ENCODE measurements at regions not wholly inside any gene's neighbourhood (a gene's known extent, or its start where the extent isn't known, plus 50 kb on each side); places are given as distances from the start of the nearest gene placed in this dataset.

- Histone ChIP-seq H3K36me3 (ENCODE audit: control insufficient read depth in 2 of 2, insufficient read depth in 2 of 2, low read length in 1 of 2) (no peaks in the 10 kb centered on the region), H3K4me3 (ENCODE audit: low read length in 2 of 2) (no peak overlapping the region), H3K27me3 (ENCODE audit: control insufficient read depth in 2 of 2, insufficient read depth in 1 of 2, low read length in 1 of 2) (no peaks in the 10 kb centered on the region), H3K4me1 (ENCODE audit: control insufficient read depth in 2 of 2, insufficient read depth in 2 of 2, low read length in 2 of 2) (no peaks in the 10 kb centered on the region), H3K9me3 (ENCODE audit: control insufficient read depth in 2 of 2, insufficient read depth in 1 of 2, low read length in 1 of 2) (no peaks in the 10 kb centered on the region), H3K27ac (ENCODE audit: low read depth in 1 of 2, low read length in 1 of 2) (no peak overlapping the region)
- 90% methylated on average over 3 of the region's 3 CpGs for WGBS
- DNase-seq (ENCODE audit: low read depth in 6 of 9, low spot score in 9 of 9), result no peak
These were observed 297.8 kb downstream of the FOXG1 start for GRCh38 chr14:29064305-29064900.

DNA sequence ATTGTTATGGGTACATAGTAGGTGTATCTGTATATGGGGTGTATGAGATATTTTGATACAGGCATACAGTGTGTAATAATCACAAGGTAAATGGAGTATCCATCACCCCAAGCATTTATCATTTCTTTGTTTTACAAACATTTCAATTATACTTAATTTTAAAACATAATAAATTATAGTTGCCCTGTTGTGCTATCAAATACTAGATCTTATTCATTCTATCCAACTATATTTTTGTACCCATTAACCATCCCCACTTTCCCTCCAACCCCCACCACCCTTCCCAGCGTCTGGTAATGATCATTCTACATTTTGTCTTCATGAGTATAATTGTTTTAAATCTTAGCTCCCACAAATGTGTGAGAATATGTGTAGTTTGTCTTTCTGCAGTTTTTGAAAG, 302.6 kb downstream of the FOXG1 start:
- Histone ChIP-seq H3K27ac (ENCODE audit: low read depth in 1 of 2, low read length in 1 of 2) (no peak overlapping the region), H3K9me3 (ENCODE audit: control insufficient read depth in 2 of 2, insufficient read depth in 1 of 2, low read length in 1 of 2) (no peaks in the 10 kb centered on the region), H3K4me3 (ENCODE audit: low read length in 2 of 2) (no peak overlapping the region), H3K36me3 (ENCODE audit: control insufficient read depth in 2 of 2, insufficient read depth in 2 of 2, low read length in 1 of 2) (no peaks in the 10 kb centered on the region), H3K27me3 (ENCODE audit: control insufficient read depth in 2 of 2, insufficient read depth in 1 of 2, low read length in 1 of 2) (no peaks in the 10 kb centered on the region), H3K4me1 (ENCODE audit: control insufficient read depth in 2 of 2, insufficient read depth in 2 of 2, low read length in 2 of 2) (no peaks in the 10 kb centered on the region)
- DNase-seq (ENCODE audit: low read depth in 6 of 9, low spot score in 9 of 9), result no peak
- 82% methylated on average over 1 of the region's 1 CpG for WGBS

GRCh38 chr14:29075761-29076160, 309.2 kb downstream of the FOXG1 start:
- Histone ChIP-seq H3K36me3 (ENCODE audit: control insufficient read depth in 2 of 2, insufficient read depth in 2 of 2, low read length in 1 of 2) (no peaks in the 10 kb centered on the region), H3K4me1 (ENCODE audit: control insufficient read depth in 2 of 2, insufficient read depth in 2 of 2, low read length in 2 of 2) (no peaks in the 10 kb centered on the region), H3K27ac (ENCODE audit: low read depth in 1 of 2, low read length in 1 of 2) (no peak overlapping the region), H3K27me3 (ENCODE audit: control insufficient read depth in 2 of 2, insufficient read depth in 1 of 2, low read length in 1 of 2) (no peaks in the 10 kb centered on the region), H3K4me3 (ENCODE audit: low read length in 2 of 2) (no peak overlapping the region), H3K9me3 (ENCODE audit: control insufficient read depth in 2 of 2, insufficient read depth in 1 of 2, low read length in 1 of 2) (no peaks in the 10 kb centered on the region)
- DNase-seq (ENCODE audit: low read depth in 6 of 9, low spot score in 9 of 9), result no peak

GRCh38 chr14:29077916-29078315, 311.3 kb downstream of the FOXG1 start:
- Histone ChIP-seq H3K27ac (ENCODE audit: low read depth in 1 of 2, low read length in 1 of 2) (no peak overlapping the region), H3K4me1 (ENCODE audit: control insufficient read depth in 2 of 2, insufficient read depth in 2 of 2, low read length in 2 of 2) (no peaks in the 10 kb centered on the region), H3K4me3 (ENCODE audit: low read length in 2 of 2) (no peak overlapping the region), H3K27me3 (ENCODE audit: control insufficient read depth in 2 of 2, insufficient read depth in 1 of 2, low read length in 1 of 2) (no peaks in the 10 kb centered on the region), H3K36me3 (ENCODE audit: control insufficient read depth in 2 of 2, insufficient read depth in 2 of 2, low read length in 1 of 2) (no peaks in the 10 kb centered on the region), H3K9me3 (ENCODE audit: control insufficient read depth in 2 of 2, insufficient read depth in 1 of 2, low read length in 1 of 2) (no peaks in the 10 kb centered on the region)
- WGBS, result 93% methylated on average over 2 of the region's 2 CpGs
- DNase-seq (ENCODE audit: low read depth in 6 of 9, low spot score in 9 of 9), result no peak

DNA sequence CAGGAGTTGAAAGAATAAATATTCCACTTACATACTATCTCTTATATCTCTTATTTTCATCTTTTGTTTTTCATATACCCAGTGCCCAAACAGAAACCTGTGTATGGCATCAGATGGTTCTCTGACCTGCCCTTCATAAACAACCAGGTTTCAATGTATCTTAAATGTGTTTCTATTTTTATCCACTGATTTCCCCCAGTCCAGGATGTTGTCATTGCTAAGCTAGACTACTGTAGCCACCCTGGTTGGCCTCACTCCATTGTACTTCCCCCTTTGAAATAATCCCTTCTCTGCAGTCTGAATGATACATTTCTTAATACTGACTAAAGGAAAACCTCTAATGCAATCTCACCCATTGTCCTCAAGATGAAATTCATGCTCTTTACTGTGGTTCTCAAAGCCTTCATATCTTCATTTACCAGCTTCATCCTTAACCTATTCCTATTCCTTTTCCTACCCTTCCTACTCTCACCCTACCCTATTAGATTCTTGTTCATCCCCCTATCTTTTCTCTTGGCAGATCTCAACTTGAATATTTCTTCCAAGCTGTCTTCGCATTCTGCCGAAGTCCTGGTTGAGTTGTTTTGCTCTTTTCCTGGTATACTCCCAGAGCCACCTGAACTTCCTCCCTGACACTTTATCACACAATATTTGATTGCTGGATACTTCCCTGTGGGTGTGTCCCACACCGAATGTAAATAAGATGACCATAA, 312.4 kb downstream of the FOXG1 start:
- WGBS, result 94% methylated on average over 3 of the region's 3 CpGs
- Histone ChIP-seq H3K27ac (ENCODE audit: low read depth in 1 of 2, low read length in 1 of 2) (no peak overlapping the region), H3K4me3 (ENCODE audit: low read length in 2 of 2) (no peak overlapping the region), H3K4me1 (ENCODE audit: control insufficient read depth in 2 of 2, insufficient read depth in 2 of 2, low read length in 2 of 2) (no peaks in the 10 kb centered on the region), H3K27me3 (ENCODE audit: control insufficient read depth in 2 of 2, insufficient read depth in 1 of 2, low read length in 1 of 2) (no peaks in the 10 kb centered on the region), H3K9me3 (ENCODE audit: control insufficient read depth in 2 of 2, insufficient read depth in 1 of 2, low read length in 1 of 2) (no peaks in the 10 kb centered on the region), H3K36me3 (ENCODE audit: control insufficient read depth in 2 of 2, insufficient read depth in 2 of 2, low read length in 1 of 2) (no peaks in the 10 kb centered on the region)
- DNase-seq (ENCODE audit: low read depth in 6 of 9, low spot score in 9 of 9), result no peak

DNA sequence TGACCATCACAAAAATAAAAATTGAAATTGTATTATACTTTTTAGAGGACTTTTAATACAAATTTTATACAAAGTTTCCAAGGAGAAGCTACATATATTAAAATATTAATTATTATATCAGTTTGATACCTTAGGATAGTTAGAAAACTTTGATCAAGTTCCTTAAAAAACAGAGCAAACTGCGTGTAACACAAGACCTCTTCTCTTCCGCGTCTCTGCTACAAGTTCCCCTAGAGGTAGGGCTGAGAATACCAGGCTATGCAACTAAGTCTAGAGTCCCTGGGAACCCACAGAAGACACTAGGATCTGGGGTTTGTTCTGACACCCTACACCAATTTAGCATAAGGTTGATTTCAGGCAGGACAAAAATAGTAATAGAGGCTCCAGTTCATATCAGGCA, 319.0 kb downstream of the FOXG1 start:
- Histone ChIP-seq H3K4me1 (ENCODE audit: control insufficient read depth in 2 of 2, insufficient read depth in 2 of 2, low read length in 2 of 2) (no peaks in the 10 kb centered on the region), H3K4me3 (ENCODE audit: low read length in 2 of 2) (no peak overlapping the region), H3K27ac (ENCODE audit: low read depth in 1 of 2, low read length in 1 of 2) (no peak overlapping the region), H3K27me3 (ENCODE audit: control insufficient read depth in 2 of 2, insufficient read depth in 1 of 2, low read length in 1 of 2) (no peaks in the 10 kb centered on the region), H3K36me3 (ENCODE audit: control insufficient read depth in 2 of 2, insufficient read depth in 2 of 2, low read length in 1 of 2) (no peaks in the 10 kb centered on the region), H3K9me3 (ENCODE audit: control insufficient read depth in 2 of 2, insufficient read depth in 1 of 2, low read length in 1 of 2) (no peaks in the 10 kb centered on the region)
- WGBS, result 25% methylated on average over 3 of the region's 3 CpGs
- DNase-seq (ENCODE audit: low read depth in 6 of 9, low spot score in 9 of 9), result no peak

DNA sequence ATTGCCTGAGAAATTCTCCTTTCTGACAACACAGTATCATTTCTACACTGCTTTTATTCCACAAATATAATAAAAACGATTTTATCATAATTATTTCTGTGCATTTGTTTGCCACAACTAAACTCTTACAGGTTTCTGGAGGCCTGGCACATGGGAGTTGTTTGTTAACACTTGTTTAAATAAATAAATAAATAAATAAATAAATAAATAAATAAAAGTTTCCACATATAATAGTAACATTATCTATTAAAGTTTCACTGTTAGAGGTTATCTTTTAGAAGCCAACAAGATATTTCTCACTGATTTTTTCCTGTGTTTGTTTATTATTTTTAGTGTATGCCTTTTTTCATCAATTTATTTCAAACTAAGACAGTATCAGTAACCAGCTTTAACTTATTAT, 323.3 kb downstream of the FOXG1 start:
- no peaks in the 10 kb centered on the region for H3K4me1 ChIP-seq (ENCODE audit: control insufficient read depth in 2 of 2, insufficient read depth in 2 of 2, low read length in 2 of 2)
- DNase-seq (ENCODE audit: low read depth in 6 of 9, low spot score in 9 of 9), result no peak
- H3K4me3 ChIP-seq (ENCODE audit: low read length in 2 of 2), result no peak overlapping the region
- no peaks in the 10 kb centered on the region for H3K36me3 ChIP-seq (ENCODE audit: control insufficient read depth in 2 of 2, insufficient read depth in 2 of 2, low read length in 1 of 2)
- H3K9me3 ChIP-seq (ENCODE audit: control insufficient read depth in 2 of 2, insufficient read depth in 1 of 2, low read length in 1 of 2), result no peaks in the 10 kb centered on the region
- H3K27me3 ChIP-seq (ENCODE audit: control insufficient read depth in 2 of 2, insufficient read depth in 1 of 2, low read length in 1 of 2), result no peaks in the 10 kb centered on the region
- 45% methylated on average over 1 of the region's 1 CpG for WGBS
- no peak overlapping the region for H3K27ac ChIP-seq (ENCODE audit: low read depth in 1 of 2, low read length in 1 of 2)

- WGBS, result 85% methylated on average over 4 of the region's 4 CpGs
- Histone ChIP-seq H3K27me3 (ENCODE audit: control insufficient read depth in 2 of 2, insufficient read depth in 1 of 2, low read length in 1 of 2) (no peaks in the 10 kb centered on the region), H3K4me1 (ENCODE audit: control insufficient read depth in 2 of 2, insufficient read depth in 2 of 2, low read length in 2 of 2) (no peaks in the 10 kb centered on the region), H3K9me3 (ENCODE audit: control insufficient read depth in 2 of 2, insufficient read depth in 1 of 2, low read length in 1 of 2) (no peaks in the 10 kb centered on the region), H3K4me3 (ENCODE audit: low read length in 2 of 2) (no peak overlapping the region), H3K36me3 (ENCODE audit: control insufficient read depth in 2 of 2, insufficient read depth in 2 of 2, low read length in 1 of 2) (no peaks in the 10 kb centered on the region), H3K27ac (ENCODE audit: low read depth in 1 of 2, low read length in 1 of 2) (no peak overlapping the region)
- no peak for DNase-seq (ENCODE audit: low read depth in 6 of 9, low spot score in 9 of 9)
These were observed 325.5 kb downstream of the FOXG1 start for GRCh38 chr14:29092121-29092520.

DNA sequence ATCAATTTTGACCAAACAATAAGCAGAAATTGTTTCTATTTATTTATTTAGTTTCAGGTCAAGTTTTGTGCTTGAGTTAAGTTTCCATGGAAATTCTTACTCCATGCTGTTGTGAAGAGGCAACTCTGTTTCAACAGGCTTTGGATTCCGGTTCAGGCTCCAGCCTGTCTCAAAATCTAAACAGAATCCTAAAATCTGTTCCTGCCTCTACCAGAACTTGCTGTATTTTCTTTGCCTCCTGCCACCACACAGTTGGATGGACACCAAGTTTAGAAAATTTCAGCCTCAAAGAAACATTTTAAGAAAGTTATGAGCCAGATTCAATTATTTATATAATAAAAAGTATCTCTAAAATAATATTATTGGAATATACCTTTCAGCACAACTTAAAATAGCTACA, 330.9 kb downstream of the FOXG1 start:
- Histone ChIP-seq H3K4me1 (ENCODE audit: control insufficient read depth in 2 of 2, insufficient read depth in 2 of 2, low read length in 2 of 2) (no peaks in the 10 kb centered on the region), H3K9me3 (ENCODE audit: control insufficient read depth in 2 of 2, insufficient read depth in 1 of 2, low read length in 1 of 2) (no peaks in the 10 kb centered on the region), H3K27ac (ENCODE audit: low read depth in 1 of 2, low read length in 1 of 2) (no peak overlapping the region), H3K27me3 (ENCODE audit: control insufficient read depth in 2 of 2, insufficient read depth in 1 of 2, low read length in 1 of 2) (no peaks in the 10 kb centered on the region), H3K36me3 (ENCODE audit: control insufficient read depth in 2 of 2, insufficient read depth in 2 of 2, low read length in 1 of 2) (no peaks in the 10 kb centered on the region), H3K4me3 (ENCODE audit: low read length in 2 of 2) (no peak overlapping the region)
- 90% methylated on average over 1 of the region's 1 CpG for WGBS
- DNase-seq (ENCODE audit: low read depth in 6 of 9, low spot score in 9 of 9), result no peak

All from thymus (tissue), 11 donors.